Prostate gland (tissue), 2 donors: ENCODE measurements at regions not wholly inside any gene's neighbourhood (a gene's known extent, or its start where the extent isn't known, plus 50 kb on each side); places are given as distances from the start of the nearest gene placed in this dataset.

Experiments used
- CTCF ChIP-seq, 4 experiments: fragments of 200-600 bp in 2 of 4; fragments of 450-650 bp in 2 of 4; sonication (generic) in 2 of 4; IDR thresholded peaks; 1 replicate in 3 of 4; 2 replicates in 1 of 4; pipeline ENCODE4 v1.5.1; 2016 to 2019; ENCODE audit warnings: antibody characterized with exemption in 4 of 4, mild to moderate bottlenecking in 2 of 4, moderate library complexity in 2 of 4
- POLR2A ChIP-seq: fragments of 450-650 bp; IDR thresholded peaks from one replicate; pipeline ENCODE4 v1.6.1; 2016; ENCODE audit warnings: antibody characterized with exemption, mild to moderate bottlenecking
- POLR2AphosphoS5 ChIP-seq: sonication (generic); formaldehyde crosslinking; IDR thresholded peaks from one replicate; pipeline ENCODE4 v1.6.1; 2017; ENCODE audit warnings: antibody characterized with exemption

DNA sequence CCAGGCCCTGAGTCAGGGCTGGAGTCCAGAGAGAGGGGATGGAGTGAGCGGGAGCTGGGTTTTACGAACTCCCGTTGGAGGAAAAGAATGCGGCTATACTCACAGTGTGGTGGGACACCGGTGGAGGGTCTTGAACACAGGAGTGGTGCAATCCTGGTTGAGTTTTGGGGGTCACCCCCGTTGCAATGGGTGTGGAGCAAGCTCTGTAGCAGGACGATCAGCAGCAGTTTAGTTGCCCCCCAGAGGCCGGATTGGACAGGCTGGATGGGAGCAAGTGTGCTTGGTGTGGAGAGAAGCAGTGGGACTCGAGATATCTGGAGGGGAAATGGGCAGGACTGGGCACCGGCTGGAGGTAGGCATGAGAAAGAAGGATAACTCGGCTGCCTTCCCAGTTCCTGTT, 72.3 kb upstream of the TWIST2 start:
- TF ChIP-seq CTCF (IDR thresholded peaks at IDR 0.05) (no peak), POLR2AphosphoS5 (no peak), POLR2A (no peak)
